GM19238 (cell line): ENCODE measurements at regions not wholly inside any gene's neighbourhood (a gene's known extent, or its start where the extent isn't known, plus 50 kb on each side); places are given as distances from the start of the nearest gene placed in this dataset.
A peak's percentile ranks its signal among the peaks of the same experiment; 100 is the strongest.
"Not testable (repeated sequence)": the region's sequence is repeated elsewhere in the genome, so short reads cannot be mapped to it uniquely, and the experiment has no call there.

Source experiments
- DNase-seq: peaks from one replicate; pipeline ENCODE4 v3.0.0; 2011; ENCODE audit warnings: low spot score; ENCODE audit not compliant: insufficient read length

GRCh38 chr4:9505341-9505740 is 61.1 kb downstream of the DEFB131A start:
- not testable (repeated sequence) for DNase-seq

- not testable (repeated sequence) for DNase-seq
These were observed 62.5 kb downstream of the DEFB131A start for GRCh38 chr4:9506672-9507071.

GRCh38 chr4:9512941-9513340 is 68.7 kb downstream of the DEFB131A start:
- DNase-seq: not testable (repeated sequence)

GRCh38 chr4:9519631-9520030 is 75.4 kb downstream of the DEFB131A start:
- DNase-seq: not testable (repeated sequence)

- not testable (repeated sequence) for DNase-seq
These were observed 78.7 kb downstream of the DEFB131A start for GRCh38 chr4:9522903-9523302.

- DNase-seq: not testable (repeated sequence)
These were observed 80.2 kb downstream of the DEFB131A start for GRCh38 chr4:9524406-9524805.

- peak; percentile 56 for DNase-seq
These were observed 88.1 kb downstream of the DEFB131A start for GRCh38 chr4:9532134-9532862.

GRCh38 chr4:9532863-9533192 is 88.6 kb downstream of the DEFB131A start:
- not testable (repeated sequence) for DNase-seq

GRCh38 chr4:9537101-9537500 is 92.9 kb downstream of the DEFB131A start:
- DNase-seq: not testable (repeated sequence)

GRCh38 chr4:9539939-9540520 is 95.8 kb downstream of the DEFB131A start:
- not testable (repeated sequence) for DNase-seq

GRCh38 chr4:9541388-9541915 is 97.2 kb downstream of the DEFB131A start:
- not testable (repeated sequence) for DNase-seq

GRCh38 chr4:9544851-9545250 is 100.6 kb downstream of the DEFB131A start:
- not testable (repeated sequence) for DNase-seq

- not testable (repeated sequence) for DNase-seq
These were observed 103.3 kb downstream of the DEFB131A start for GRCh38 chr4:9547470-9547869.

- DNase-seq: not testable (repeated sequence)
These were observed 111.9 kb downstream of the DEFB131A start for GRCh38 chr4:9556076-9556475.

GRCh38 chr4:9577869-9578268 is 133.7 kb downstream of the DEFB131A start:
- DNase-seq: not testable (repeated sequence)

GRCh38 chr4:9582880-9583279 is 138.7 kb downstream of the DEFB131A start:
- DNase-seq: not testable (repeated sequence)

- DNase-seq: no peak
These were observed 147.8 kb downstream of the DEFB131A start for GRCh38 chr4:9592010-9592409.

GRCh38 chr4:9594948-9595347 is 150.7 kb downstream of the DEFB131A start:
- no peak for DNase-seq

- DNase-seq: not testable (repeated sequence)
These were observed 151.3 kb downstream of the DEFB131A start for GRCh38 chr4:9595531-9595930.

- DNase-seq: no peak
These were observed 155.1 kb downstream of the DEFB131A start for GRCh38 chr4:9599266-9599665.

- no peak for DNase-seq
These were observed 156.0 kb downstream of the DEFB131A start for GRCh38 chr4:9600246-9600645.

GRCh38 chr4:9602389-9602914 is 158.2 kb downstream of the DEFB131A start:
- DNase-seq: no peak
